Esophagus squamous epithelium (tissue), 4 donors: ENCODE measurements at regions not wholly inside any gene's neighbourhood (a gene's known extent, or its start where the extent isn't known, plus 50 kb on each side); places are given as distances from the start of the nearest gene placed in this dataset.

Source experiments
- CTCF ChIP-seq, 6 experiments: fragments of 450-650 bp in 4 of 6; fragments of 200-600 bp in 2 of 6; sonication (generic) in 2 of 6; IDR thresholded peaks; one replicate each; pipeline ENCODE4 v1.5.1; 2016 to 2019; ENCODE audit warnings: antibody characterized with exemption in 6 of 6, mild to moderate bottlenecking in 4 of 6, moderate library complexity in 4 of 6
- POLR2A ChIP-seq, 4 donors: fragments of 450-650 bp; IDR thresholded peaks; one replicate each; pipeline ENCODE4 v1.6.1; 2017; ENCODE audit warnings: antibody characterized with exemption in 4 of 4, mild to moderate bottlenecking in 4 of 4, moderate library complexity in 3 of 4

GRCh38 chrX:95678679-95679078 is 1006.0 kb upstream of the DIAPH2 start:
- TF ChIP-seq CTCF (IDR thresholded peaks at IDR 0.05) (no peak), POLR2A (IDR thresholded peaks at IDR 0.05) (no peak)
